NCI-H460 (cell line): ENCODE measurements at regions not wholly inside any gene's neighbourhood (a gene's known extent, or its start where the extent isn't known, plus 50 kb on each side); places are given as distances from the start of the nearest gene placed in this dataset.

Experiments used
- DNase-seq: peaks from one replicate; pipeline ENCODE4 v3.0.0-alpha.2; 2016; ENCODE audit warnings: low read depth; ENCODE audit errors: extremely low read depth
- small RNA-seq, 2 experiments: library from RNA; depleted of rRNA; stranded (forward); fragments of <200 nt; gene quantifications; one replicate each; pipeline ENCODE3, GENCODE V24; 2014

DNA sequence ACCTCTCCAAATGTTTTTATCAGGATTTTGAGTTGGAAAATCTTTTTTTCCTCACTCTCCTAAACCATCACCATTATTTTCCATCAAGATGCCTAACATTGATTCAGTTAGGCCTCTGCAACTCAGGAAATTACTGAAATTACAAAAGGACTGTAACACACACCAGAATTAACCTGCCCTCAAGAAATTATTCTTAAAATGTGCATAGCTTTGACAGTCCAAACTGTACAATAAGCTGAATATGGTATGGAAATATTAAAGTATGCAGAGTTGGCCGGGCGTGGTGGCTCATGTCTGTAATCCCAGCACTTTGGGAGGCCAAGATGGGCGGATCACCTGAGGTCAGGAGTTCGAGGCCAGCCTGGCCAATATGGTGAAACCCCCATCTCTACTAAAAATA is 50.2 kb upstream of the PHLPP1 start:
- no peak for DNase-seq

Small RNA genes in the stretch of these regions (small RNA-seq; reads per million reads assigned to genes)
- 0 to 0.12 reads per million in 2 experiments for gene RN7SL705P
